HG03159 (cell line): ENCODE measurements at regions not wholly inside any gene's neighbourhood (a gene's known extent, or its start where the extent isn't known, plus 50 kb on each side); places are given as distances from the start of the nearest gene placed in this dataset.
A peak's percentile ranks its signal among the peaks of the same experiment; 100 is the strongest.
"Not testable (repeated sequence)": the region's sequence is repeated elsewhere in the genome, so short reads cannot be mapped to it uniquely, and the experiment has no call there.

Source experiments
- ATAC-seq: cut with Tn5 transposase; IDR thresholded peaks from one replicate; pipeline ENCODE4 v1.9.1; 2021; ENCODE audit warnings: mild to moderate bottlenecking, moderate library complexity; ENCODE audit not compliant: unreplicated experiment

DNA sequence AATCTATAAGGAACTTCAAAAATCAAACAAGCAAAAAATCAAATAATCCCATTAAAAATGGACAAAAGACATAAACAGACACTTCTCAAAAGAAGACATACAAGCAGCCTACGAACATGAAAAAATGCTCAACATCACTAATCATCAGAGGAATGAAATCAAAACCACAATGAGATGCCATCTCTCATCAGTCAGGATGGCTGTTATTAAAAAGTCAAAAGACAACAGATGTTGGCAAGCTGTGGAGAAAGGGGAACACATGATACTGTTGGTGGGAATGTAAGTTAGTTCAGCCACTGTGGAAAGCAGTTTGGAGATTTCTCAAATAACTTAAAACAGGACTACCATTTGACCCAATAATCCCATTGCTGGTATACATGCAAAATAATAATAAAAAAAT lies 226.4 kb downstream of the S1PR1 start:
- ATAC-seq = no peak

- no peak for ATAC-seq
Measured at GRCh38 chr1:101465941-101466340, 229.1 kb downstream of the S1PR1 start.

- no peak for ATAC-seq
Measured at GRCh38 chr1:101474039-101474665, 237.3 kb downstream of the S1PR1 start.

DNA sequence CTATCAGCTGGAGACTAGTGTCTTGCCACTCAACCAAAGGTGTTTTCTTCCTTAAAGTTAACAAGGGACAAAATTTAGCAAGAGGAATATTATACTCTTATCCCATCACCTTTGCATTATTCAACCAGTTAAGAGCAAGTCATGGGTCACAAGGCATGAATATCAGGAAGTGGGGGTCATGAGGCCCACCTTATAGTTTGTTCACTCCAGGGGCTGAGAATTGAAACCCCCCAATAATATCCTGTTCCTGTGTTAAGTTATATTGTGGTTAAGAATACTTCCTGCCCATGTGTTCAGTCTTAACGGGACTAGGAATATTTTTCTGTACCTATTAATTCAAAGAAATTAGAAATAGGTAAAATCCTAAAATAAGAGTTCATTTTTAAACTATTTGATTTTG lies 239.7 kb downstream of the S1PR1 start:
- no peak for ATAC-seq

- no peak for ATAC-seq
Measured at GRCh38 chr1:101479945-101480344, 243.1 kb downstream of the S1PR1 start.

DNA sequence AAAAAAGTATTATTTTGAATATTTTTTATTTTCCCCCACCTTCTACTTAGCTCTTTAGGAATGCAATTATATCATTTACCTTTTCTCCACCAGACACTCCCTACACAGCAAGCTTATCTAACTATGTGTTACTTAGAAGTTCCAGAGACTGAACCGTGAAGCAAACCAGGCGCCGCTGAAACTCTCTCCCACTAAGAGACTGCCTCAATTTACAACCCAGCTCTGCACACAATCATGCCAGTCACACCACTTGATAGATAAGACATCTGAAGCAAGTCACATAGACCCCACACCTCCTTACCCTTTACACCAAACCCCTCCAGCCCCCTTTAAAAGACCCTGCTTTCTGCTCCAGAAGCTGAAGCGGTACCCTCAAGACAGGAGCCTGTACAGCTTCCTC lies 245.5 kb downstream of the S1PR1 start:
- ATAC-seq = no peak

DNA sequence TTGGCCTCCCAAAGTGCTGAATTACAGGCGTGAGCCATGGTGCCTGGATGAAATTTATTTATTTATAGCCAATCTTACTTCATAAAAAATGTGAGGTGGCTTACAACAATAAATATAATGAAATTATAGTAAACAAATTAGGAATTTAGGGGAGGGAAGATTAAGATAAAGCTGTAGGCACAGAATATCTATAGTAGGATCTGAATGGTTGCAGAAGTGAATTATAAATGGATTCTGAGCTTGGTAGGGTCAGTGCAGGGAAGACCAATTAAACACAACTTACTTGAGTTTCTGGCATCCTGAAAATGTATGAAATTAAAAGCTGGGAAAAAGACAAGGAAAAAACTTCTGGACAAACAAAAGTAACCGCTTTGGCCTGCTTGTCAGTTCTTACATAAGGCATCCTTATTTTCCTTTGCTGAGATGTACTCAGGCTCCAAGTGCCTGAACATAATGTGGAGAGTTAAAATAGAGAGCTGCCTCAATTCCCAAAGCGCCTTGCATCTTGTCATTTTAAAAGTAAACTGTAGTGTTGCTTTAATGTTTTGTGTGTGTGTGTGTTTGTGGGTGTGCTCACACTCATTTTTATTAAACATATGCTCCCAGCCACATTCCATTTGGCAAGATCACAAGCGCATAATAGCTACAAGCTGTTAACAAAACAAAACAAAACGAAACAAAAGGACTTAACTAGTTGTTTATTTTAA lies 247.3 kb downstream of the S1PR1 start:
- ATAC-seq = no peak

- no peak for ATAC-seq
Measured at GRCh38 chr1:101484689-101485338, 248.0 kb downstream of the S1PR1 start.

DNA sequence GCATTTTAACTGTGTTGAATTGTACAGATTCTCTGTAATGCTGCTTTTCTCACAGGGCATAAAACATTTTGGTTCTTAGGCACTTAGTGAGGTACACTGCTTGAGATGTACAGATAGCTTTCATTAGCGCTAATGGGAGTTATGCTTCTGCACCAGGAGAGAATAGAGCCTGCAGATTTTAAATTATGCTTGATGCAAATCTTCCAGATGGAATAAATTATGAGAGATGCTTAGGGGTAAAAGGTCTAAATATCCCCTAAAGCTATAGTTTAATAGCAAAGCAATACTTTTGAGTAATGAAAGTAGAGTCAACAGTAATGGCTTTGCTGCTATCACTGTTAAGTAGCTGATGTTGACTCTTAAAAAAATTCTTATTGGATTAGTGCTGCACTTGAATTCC lies 248.9 kb downstream of the S1PR1 start:
- ATAC-seq = no peak

DNA sequence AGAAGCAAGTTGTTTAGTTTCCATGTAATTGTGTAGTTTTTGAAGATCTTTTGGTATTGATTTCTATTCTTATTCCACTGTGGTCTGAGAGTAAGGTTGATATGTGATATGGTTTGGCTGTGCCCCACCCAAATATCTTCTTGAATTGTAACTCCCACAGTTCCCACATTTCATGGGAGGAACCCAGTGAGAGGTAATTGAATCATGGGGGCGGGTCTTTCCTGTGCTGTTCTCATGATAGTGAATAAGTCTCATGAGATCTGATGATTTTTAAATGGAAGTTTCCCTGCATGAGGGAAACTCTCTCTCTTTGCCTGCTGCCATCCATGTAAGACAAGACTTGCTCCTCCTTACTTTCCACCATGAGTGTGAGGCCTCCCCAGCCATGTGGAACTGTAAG lies 255.3 kb downstream of the S1PR1 start:
- ATAC-seq = not testable (repeated sequence)

GRCh38 chr1:101493920-101494319 lies 257.1 kb downstream of the S1PR1 start:
- not testable (repeated sequence) for ATAC-seq

GRCh38 chr1:101496109-101496508 lies 259.3 kb downstream of the S1PR1 start:
- ATAC-seq = no peak

GRCh38 chr1:101497881-101498559 lies 261.2 kb downstream of the S1PR1 start:
- no peak for ATAC-seq

DNA sequence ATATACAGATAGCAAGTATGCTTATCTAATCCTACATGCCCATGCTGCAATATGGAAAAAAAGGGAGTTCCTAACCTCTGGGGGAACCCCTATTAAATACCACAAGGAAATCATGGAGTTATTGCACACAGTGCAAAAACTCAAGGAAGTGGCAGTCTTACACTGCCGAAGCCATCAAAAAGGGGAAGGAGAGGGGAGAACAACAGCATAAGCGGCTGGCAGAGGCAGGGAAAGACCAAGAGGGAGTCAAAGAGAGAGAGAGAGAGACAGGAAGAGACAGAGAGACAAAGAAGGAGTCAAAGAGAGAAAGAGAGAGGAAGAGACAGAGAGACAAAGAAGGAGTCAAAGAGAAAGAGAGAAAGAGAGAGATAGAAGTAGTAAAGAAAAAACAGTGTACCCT lies 267.3 kb downstream of the S1PR1 start:
- ATAC-seq = not testable (repeated sequence)

GRCh38 chr1:101505240-101505639 lies 268.4 kb downstream of the S1PR1 start:
- ATAC-seq = not testable (repeated sequence)

GRCh38 chr1:101506541-101507164 lies 269.8 kb downstream of the S1PR1 start:
- ATAC-seq = peak; percentile 81

- no peak for ATAC-seq
Measured at GRCh38 chr1:101507547-101507971, 270.7 kb downstream of the S1PR1 start.

GRCh38 chr1:101508913-101509312 lies 272.1 kb downstream of the S1PR1 start:
- ATAC-seq = no peak

DNA sequence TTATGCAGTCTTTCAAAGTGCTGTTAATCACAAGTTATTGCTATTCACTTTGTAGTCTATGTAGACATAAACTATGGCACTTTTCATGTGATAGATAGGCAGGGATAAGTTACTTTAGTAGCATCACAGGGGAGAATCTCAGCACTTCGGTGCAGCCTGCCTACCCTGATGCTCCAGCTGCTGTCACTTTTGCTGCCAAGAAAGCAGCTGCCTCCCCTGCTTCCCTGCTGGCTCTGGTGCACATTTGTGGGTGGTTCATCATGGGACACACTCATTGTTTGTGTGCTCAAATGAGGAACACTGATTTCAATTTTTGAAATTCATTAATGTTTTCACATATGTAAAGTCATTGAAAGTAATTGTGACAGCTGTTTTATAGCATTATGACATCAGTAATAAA lies 272.6 kb downstream of the S1PR1 start:
- no peak for ATAC-seq

DNA sequence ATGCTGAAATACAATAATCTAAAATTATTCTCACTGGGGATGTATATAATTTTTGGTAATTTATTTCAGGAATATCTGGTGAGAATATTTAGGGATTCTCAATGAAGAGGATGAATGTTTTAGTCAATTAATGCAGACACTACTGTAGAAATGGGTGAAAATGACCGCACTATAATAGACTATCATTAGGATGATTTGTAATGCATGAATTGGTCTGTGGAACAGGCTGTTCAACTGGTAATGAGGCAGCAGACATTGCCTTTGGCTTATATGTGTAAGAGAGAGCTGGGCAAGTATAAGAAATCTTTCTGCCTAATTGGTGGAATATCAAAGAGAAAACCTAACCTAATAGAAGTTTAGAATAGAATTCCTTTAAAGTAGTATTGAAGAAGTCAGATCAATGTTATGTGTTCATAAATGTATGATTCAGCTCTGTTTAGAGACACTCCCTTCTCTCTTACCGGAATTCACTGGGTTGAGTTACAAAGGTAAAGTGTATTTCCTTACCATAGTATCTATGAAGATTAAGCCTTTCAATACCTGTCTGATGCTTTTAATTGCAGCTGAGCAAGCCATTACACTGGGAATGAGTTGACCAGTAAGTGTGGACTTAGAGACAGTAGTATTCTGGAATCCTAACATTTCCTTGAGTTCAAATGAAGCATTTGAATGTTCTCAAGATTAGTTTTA lies 274.5 kb downstream of the S1PR1 start:
- ATAC-seq = no peak

- ATAC-seq = peak; percentile 91
Measured at GRCh38 chr1:101520302-101520701, 283.5 kb downstream of the S1PR1 start.
